ENCODE measurements at regions not wholly inside any gene's neighbourhood (a gene's known extent, or its start where the extent isn't known, plus 50 kb on each side); places are given as distances from the start of the nearest gene placed in this dataset.

- no peak for DNase-seq (ENCODE audit: low read depth)
Observed at GRCh38 chr11:29244355-29244754, 772.5 kb downstream of the KCNA4 start.

GRCh38 chr11:29243616-29244015 lies 773.2 kb downstream of the KCNA4 start:
- no peak for DNase-seq (ENCODE audit: low read depth)

- no peak for DNase-seq (ENCODE audit: low read depth)
Observed at GRCh38 chr11:29231991-29232390, 784.8 kb downstream of the KCNA4 start.

- no peak for DNase-seq (ENCODE audit: low read depth)
Observed at GRCh38 chr11:29231586-29231985, 785.2 kb downstream of the KCNA4 start.

GRCh38 chr11:29227811-29228210 lies 789.0 kb downstream of the KCNA4 start:
- DNase-seq (ENCODE audit: low read depth) = no peak

- no peak for DNase-seq (ENCODE audit: low read depth)
Observed at GRCh38 chr11:29224739-29225384, 792.0 kb downstream of the KCNA4 start.

GRCh38 chr11:29219531-29219930 lies 797.3 kb downstream of the KCNA4 start:
- peak; percentile 3 for DNase-seq (ENCODE audit: low read depth)

- no peak for DNase-seq (ENCODE audit: low read depth)
Observed at GRCh38 chr11:29217901-29218300, 798.9 kb downstream of the KCNA4 start.

GRCh38 chr11:29214833-29215232 lies 802.0 kb downstream of the KCNA4 start:
- no peak for DNase-seq (ENCODE audit: low read depth)

GRCh38 chr11:29211202-29211601 lies 805.6 kb downstream of the KCNA4 start:
- no peak for DNase-seq (ENCODE audit: low read depth)

GRCh38 chr11:29210426-29210825 lies 806.4 kb downstream of the KCNA4 start:
- no peak for DNase-seq (ENCODE audit: low read depth)

- DNase-seq (ENCODE audit: low read depth) = no peak
Observed at GRCh38 chr11:29208117-29208516, 808.7 kb downstream of the KCNA4 start.

GRCh38 chr11:29200791-29201562 lies 815.9 kb downstream of the KCNA4 start:
- DNase-seq (ENCODE audit: low read depth) = no peak

- no peak for DNase-seq (ENCODE audit: low read depth)
Observed at GRCh38 chr11:29190313-29190712, 826.5 kb downstream of the KCNA4 start.

GRCh38 chr11:29187215-29187614 lies 829.6 kb downstream of the KCNA4 start:
- no peak for DNase-seq (ENCODE audit: low read depth)

- peak; percentile 76 for DNase-seq (ENCODE audit: low read depth)
Observed at GRCh38 chr11:29184939-29185890, 831.6 kb downstream of the KCNA4 start.

GRCh38 chr11:29183301-29183700 lies 833.5 kb downstream of the KCNA4 start:
- no peak for DNase-seq (ENCODE audit: low read depth)

- DNase-seq (ENCODE audit: low read depth) = peak; percentile 87
Observed at GRCh38 chr11:29173660-29174062, 843.2 kb downstream of the KCNA4 start.

- no peak for DNase-seq (ENCODE audit: low read depth)
Observed at GRCh38 chr11:29171360-29171950, 845.4 kb downstream of the KCNA4 start.

- DNase-seq (ENCODE audit: low read depth) = no peak
Observed at GRCh38 chr11:29166306-29166705, 850.5 kb downstream of the KCNA4 start.

- DNase-seq (ENCODE audit: low read depth) = no peak
Observed at GRCh38 chr11:29163231-29163630, 853.6 kb downstream of the KCNA4 start.

- DNase-seq (ENCODE audit: low read depth) = no peak
Observed at GRCh38 chr11:29162491-29162890, 854.3 kb downstream of the KCNA4 start.

All from HS-27A (cell line).